Mesendoderm (in vitro differentiated cells): ENCODE measurements at regions not wholly inside any gene's neighbourhood (a gene's known extent, or its start where the extent isn't known, plus 50 kb on each side); places are given as distances from the start of the nearest gene placed in this dataset.

Experiments used
- DNase-seq: peaks from one replicate; pipeline ENCODE4 v3.0.0; 2013
- H2AK5ac ChIP-seq: 2 replicates; pipeline ENCODE4 v1.6.1; 2013; ENCODE audit warnings: low read length, inconsistent platforms
- H2BK120ac ChIP-seq: 2 replicates; pipeline ENCODE4 v1.6.1; 2013; ENCODE audit warnings: low read depth, mild to moderate bottlenecking, low read length, moderate library complexity, mixed read lengths
- H2BK15ac ChIP-seq: replicated peaks from 2 replicates; pipeline ENCODE4 v1.6.1; 2013; ENCODE audit warnings: low read depth, mild to moderate bottlenecking, moderate library complexity
- H2BK5ac ChIP-seq: 2 replicates; pipeline ENCODE4 v1.6.1; 2013; ENCODE audit warnings: low read length, inconsistent platforms
- H3K18ac ChIP-seq: 2 replicates; pipeline ENCODE4 v1.6.1; 2013; ENCODE audit warnings: mild to moderate bottlenecking, low read length, mixed read lengths
- H3K23ac ChIP-seq: one replicate; pipeline ENCODE4 v1.6.1; 2013; ENCODE audit warnings: low read length
- H3K27ac ChIP-seq: 2 replicates; pipeline ENCODE4 v1.5.1; 2013; ENCODE audit warnings: low read depth, mild to moderate bottlenecking, inconsistent platforms, low read length, moderate library complexity
- H3K27me3 ChIP-seq: 2 replicates; pipeline ENCODE4 v1.6.1; 2013; ENCODE audit warnings: low read length, control low read depth, mild to moderate bottlenecking, inconsistent platforms; ENCODE audit not compliant: insufficient read depth, poor library complexity
- H3K36me3 ChIP-seq: 2 replicates; pipeline ENCODE4 v1.6.1; 2013; ENCODE audit warnings: low read length, inconsistent platforms; ENCODE audit not compliant: control insufficient read depth, insufficient read depth
- H3K4ac ChIP-seq: one replicate; pipeline ENCODE4 v1.6.1; 2013; ENCODE audit warnings: low read depth, mild to moderate bottlenecking, low read length, moderate library complexity
- H3K4me1 ChIP-seq: 2 replicates; pipeline ENCODE4 v1.6.1; 2013; ENCODE audit warnings: low read depth, low read length, inconsistent platforms; ENCODE audit not compliant: control insufficient read depth
- H3K4me2 ChIP-seq: 2 replicates; pipeline ENCODE4 v1.6.1; 2013; ENCODE audit warnings: low read length
- H3K4me3 ChIP-seq: 2 replicates; pipeline ENCODE4 v1.5.1; 2013; ENCODE audit warnings: mild to moderate bottlenecking, low read length
- H3K56ac ChIP-seq: one replicate; pipeline ENCODE4 v1.6.1; 2013; ENCODE audit warnings: low read length
- H3K79me1 ChIP-seq: 2 replicates; pipeline ENCODE4 v1.6.1; 2013; ENCODE audit warnings: low read length, inconsistent platforms
- H3K79me2 ChIP-seq: 2 replicates; pipeline ENCODE4 v1.6.1; 2013; ENCODE audit warnings: mild to moderate bottlenecking, low read length; ENCODE audit not compliant: control insufficient read depth, insufficient read depth
- H3K9ac ChIP-seq: 2 replicates; pipeline ENCODE4 v1.6.1; 2013; ENCODE audit warnings: low read length, inconsistent platforms
- H4K5ac ChIP-seq: one replicate; pipeline ENCODE4 v1.6.1; 2013; ENCODE audit warnings: low read length
- H4K8ac ChIP-seq: one replicate; pipeline ENCODE4 v1.6.1; 2013; ENCODE audit warnings: low read depth, mild to moderate bottlenecking, control low read depth, low read length, moderate library complexity
- WGBS: extraction: QIAGEN DNeasy Blood & Tissue Kit; methylation state at CpG from one replicate; pipeline ENCODE4 v1.1.7; 2013; ENCODE audit warnings: low lambda C conversion rate, missing lambda C conversion rate; ENCODE audit not compliant: insufficient coverage; ENCODE audit errors: extremely low coverage; 5-methylcytosine and 5-hydroxymethylcytosine counted together

- WGBS, result no CpG with 5 or more reads among the region's 2 CpGs
- no peak overlapping the region for H3K4me2 ChIP-seq
Observed at GRCh38 chr5:92337772-92338234, 954.7 kb upstream of the ARRDC3 start.

GRCh38 chr5:92332039-92332438 lies 948.9 kb upstream of the ARRDC3 start:
- Histone ChIP-seq H4K8ac (no peak overlapping the region), H3K27ac (no peak overlapping the region), H3K79me1 (no peaks in the 10 kb centered on the region), H3K4me2 (no peak overlapping the region), H3K79me2 (no peaks in the 10 kb centered on the region), H3K4me1 (no peaks in the 10 kb centered on the region), H3K4me3 (no peak overlapping the region), H2AK5ac (no peak overlapping the region), H2BK5ac (no peak overlapping the region), H3K23ac (no peak overlapping the region), H3K18ac (no peak overlapping the region), H2BK120ac (no peak overlapping the region), H3K4ac (no peak overlapping the region), H3K27me3 (no peaks in the 10 kb centered on the region), H3K56ac (no peak overlapping the region), H2BK15ac (no peak overlapping the region), H3K36me3 (no peaks in the 10 kb centered on the region), H4K5ac (no peak overlapping the region), H3K9ac (no peak overlapping the region)
- no peak for DNase-seq
- no CpG with 5 or more reads among the region's 2 CpGs for WGBS

More at GRCh38 chr5:92337772-92338234, 954.7 kb upstream of the ARRDC3 start:
- Histone ChIP-seq H3K4me3 (no peak overlapping the region), H3K27ac (no peak overlapping the region), H2AK5ac (no peak overlapping the region), H3K18ac (no peak overlapping the region), H3K56ac (no peak overlapping the region), H3K4me1 (no peaks in the 10 kb centered on the region), H3K36me3 (no peaks in the 10 kb centered on the region), H3K23ac (no peak overlapping the region), H2BK5ac (no peak overlapping the region), H2BK120ac (no peak overlapping the region), H4K5ac (no peak overlapping the region), H3K9ac (no peak overlapping the region), H4K8ac (no peak overlapping the region), H3K79me2 (no peaks in the 10 kb centered on the region), H3K4ac (no peak overlapping the region), H3K27me3 (no peaks in the 10 kb centered on the region), H3K79me1 (no peaks in the 10 kb centered on the region), H2BK15ac (no peak overlapping the region)
- DNase-seq, result no peak

GRCh38 chr5:92330365-92330764 lies 947.2 kb upstream of the ARRDC3 start:
- no peak overlapping the region for H2AK5ac ChIP-seq
- no peaks in the 10 kb centered on the region for H3K79me1 ChIP-seq
- no peak overlapping the region for H3K18ac ChIP-seq
- H3K4ac ChIP-seq, result no peak overlapping the region
- no peaks in the 10 kb centered on the region for H3K27me3 ChIP-seq
- no peak overlapping the region for H3K23ac ChIP-seq
- no peak overlapping the region for H4K8ac ChIP-seq
- no peaks in the 10 kb centered on the region for H3K79me2 ChIP-seq
- no peak overlapping the region for H4K5ac ChIP-seq
- no peaks in the 10 kb centered on the region for H3K36me3 ChIP-seq
- H3K4me2 ChIP-seq, result no peak overlapping the region
- H2BK120ac ChIP-seq, result no peak overlapping the region
- no peak overlapping the region for H3K9ac ChIP-seq
- H3K4me1 ChIP-seq, result no peaks in the 10 kb centered on the region
- H3K27ac ChIP-seq, result no peak overlapping the region
- no peak overlapping the region for H2BK15ac ChIP-seq
- H3K56ac ChIP-seq, result no peak overlapping the region
- DNase-seq, result no peak
- no peak overlapping the region for H3K4me3 ChIP-seq
- no peak overlapping the region for H2BK5ac ChIP-seq

- Histone ChIP-seq H3K18ac (no peak overlapping the region), H2BK5ac (no peak overlapping the region), H3K4me3 (no peak overlapping the region), H3K4me2 (no peak overlapping the region), H3K23ac (no peak overlapping the region), H3K79me2 (no peaks in the 10 kb centered on the region), H2BK120ac (no peak overlapping the region), H3K4me1 (no peaks in the 10 kb centered on the region), H3K27ac (no peak overlapping the region), H3K9ac (no peak overlapping the region), H4K8ac (no peak overlapping the region), H3K27me3 (no peaks in the 10 kb centered on the region), H2BK15ac (no peak overlapping the region), H4K5ac (no peak overlapping the region), H2AK5ac (no peak overlapping the region), H3K36me3 (no peaks in the 10 kb centered on the region), H3K4ac (no peak overlapping the region), H3K56ac (no peak overlapping the region), H3K79me1 (no peaks in the 10 kb centered on the region)
- no CpG with 5 or more reads among the region's 3 CpGs for WGBS
- DNase-seq, result no peak
Observed at GRCh38 chr5:92329759-92330158, 946.6 kb upstream of the ARRDC3 start.

- DNase-seq, result no peak
- no CpG with 5 or more reads among the region's 4 CpGs for WGBS
Observed at GRCh38 chr5:92328584-92329259, 945.6 kb upstream of the ARRDC3 start.

GRCh38 chr5:92320446-92320845 lies 937.3 kb upstream of the ARRDC3 start:
- Histone ChIP-seq H2BK120ac (no peak overlapping the region), H3K4ac (no peak overlapping the region), H3K4me2 (no peak overlapping the region), H2BK15ac (no peak overlapping the region), H4K5ac (no peak overlapping the region), H3K27me3 (no peaks in the 10 kb centered on the region), H2AK5ac (no peak overlapping the region), H3K56ac (no peak overlapping the region), H3K23ac (no peak overlapping the region), H3K27ac (no peak overlapping the region), H3K9ac (no peak overlapping the region), H2BK5ac (no peak overlapping the region), H3K36me3 (no peaks in the 10 kb centered on the region), H3K4me3 (no peak overlapping the region), H3K79me2 (no peaks in the 10 kb centered on the region), H3K18ac (no peak overlapping the region), H3K79me1 (no peaks in the 10 kb centered on the region), H3K4me1 (no peaks in the 10 kb centered on the region), H4K8ac (no peak overlapping the region)
- peak; percentile 49 for DNase-seq
- whole genome bisulfite sequencing, result no CpG with 5 or more reads among the region's 5 CpGs

More at GRCh38 chr5:92328584-92329259, 945.6 kb upstream of the ARRDC3 start:
- Histone ChIP-seq H3K4ac (no peak overlapping the region), H2AK5ac (no peak overlapping the region), H2BK5ac (no peak overlapping the region), H3K27ac (no peak overlapping the region), H3K79me2 (no peaks in the 10 kb centered on the region), H2BK15ac (no peak overlapping the region), H3K36me3 (no peaks in the 10 kb centered on the region), H3K4me1 (no peaks in the 10 kb centered on the region), H4K5ac (no peak overlapping the region), H3K79me1 (no peaks in the 10 kb centered on the region), H3K27me3 (no peaks in the 10 kb centered on the region), H3K56ac (no peak overlapping the region), H4K8ac (no peak overlapping the region), H3K23ac (no peak overlapping the region), H3K4me3 (no peak overlapping the region), H3K18ac (no peak overlapping the region), H2BK120ac (no peak overlapping the region), H3K9ac (no peak overlapping the region), H3K4me2 (no peak overlapping the region)
